ENCODE measurements at regions not wholly inside any gene's neighbourhood (a gene's known extent, or its start where the extent isn't known, plus 50 kb on each side); places are given as distances from the start of the nearest gene placed in this dataset.

DNA sequence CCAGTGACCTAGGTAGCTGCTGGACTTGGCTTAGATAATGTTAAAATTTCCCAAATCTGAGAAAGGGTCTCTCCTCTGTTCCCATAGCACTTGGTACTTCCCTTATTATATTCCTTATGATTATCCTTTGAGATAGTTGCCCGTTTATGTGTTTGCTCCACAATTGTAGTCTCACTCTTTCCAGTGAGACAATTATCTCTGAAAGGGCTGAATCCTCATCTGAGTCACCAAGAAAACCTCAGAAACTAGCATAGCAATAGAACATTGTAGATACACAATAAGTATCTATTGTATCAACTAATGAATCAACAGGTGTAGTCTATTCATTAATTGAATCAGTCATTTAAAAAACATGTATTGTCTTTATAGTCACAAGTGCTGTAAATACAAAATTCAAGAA lies 119.1 kb upstream of the FAR2 start:
- TF ChIP-seq, protein P1, sequence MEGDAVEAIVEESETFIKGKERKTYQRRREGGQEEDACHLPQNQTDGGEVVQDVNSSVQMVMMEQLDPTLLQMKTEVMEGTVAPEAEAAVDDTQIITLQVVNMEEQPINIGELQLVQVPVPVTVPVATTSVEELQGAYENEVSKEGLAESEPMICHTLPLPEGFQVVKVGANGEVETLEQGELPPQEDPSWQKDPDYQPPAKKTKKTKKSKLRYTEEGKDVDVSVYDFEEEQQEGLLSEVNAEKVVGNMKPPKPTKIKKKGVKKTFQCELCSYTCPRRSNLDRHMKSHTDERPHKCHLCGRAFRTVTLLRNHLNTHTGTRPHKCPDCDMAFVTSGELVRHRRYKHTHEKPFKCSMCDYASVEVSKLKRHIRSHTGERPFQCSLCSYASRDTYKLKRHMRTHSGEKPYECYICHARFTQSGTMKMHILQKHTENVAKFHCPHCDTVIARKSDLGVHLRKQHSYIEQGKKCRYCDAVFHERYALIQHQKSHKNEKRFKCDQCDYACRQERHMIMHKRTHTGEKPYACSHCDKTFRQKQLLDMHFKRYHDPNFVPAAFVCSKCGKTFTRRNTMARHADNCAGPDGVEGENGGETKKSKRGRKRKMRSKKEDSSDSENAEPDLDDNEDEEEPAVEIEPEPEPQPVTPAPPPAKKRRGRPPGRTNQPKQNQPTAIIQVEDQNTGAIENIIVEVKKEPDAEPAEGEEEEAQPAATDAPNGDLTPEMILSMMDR (IDR thresholded peaks at IDR 0.05), result no peak
- no peaks in the 10 kb centered on the region for H3K9me3 Mint-ChIP-seq (ENCODE audit: unreplicated experiment)
- no peak overlapping the region for H3K27ac Mint-ChIP-seq (ENCODE audit: unreplicated experiment)
- DNase-seq (ENCODE audit: extremely low spot score, unreplicated experiment), result no peak
- no peak overlapping the region for H3K4me3 Mint-ChIP-seq (ENCODE audit: unreplicated experiment)
- no peaks in the 10 kb centered on the region for H3K36me3 Mint-ChIP-seq (ENCODE audit: unreplicated experiment)
- H3K27me3 Mint-ChIP-seq (ENCODE audit: unreplicated experiment), result peaks cover 2% of the 10 kb centered on the region
- no peaks in the 10 kb centered on the region for H3K4me1 Mint-ChIP-seq (ENCODE audit: unreplicated experiment)

DNA sequence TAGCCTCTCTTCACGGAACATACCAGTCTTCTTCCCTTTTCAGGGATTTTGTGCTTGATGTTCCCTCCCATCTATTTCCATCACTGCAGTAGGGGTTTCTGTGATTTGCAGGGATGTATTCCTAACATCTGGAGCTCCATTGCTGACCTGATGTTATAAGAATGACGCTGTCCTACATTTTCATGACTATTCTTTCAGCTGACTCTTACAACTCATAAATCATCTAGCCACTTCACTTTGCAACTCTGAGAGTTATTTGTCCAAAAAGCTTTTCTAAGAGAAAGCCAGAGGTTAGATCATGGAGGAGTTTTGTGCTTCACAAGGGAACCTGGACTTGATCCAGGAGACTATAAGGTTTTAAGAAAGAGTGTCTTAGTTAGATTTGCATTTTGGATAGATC lies 116.6 kb upstream of the FAR2 start:
- H3K27me3 Mint-ChIP-seq (ENCODE audit: unreplicated experiment), result peaks cover 2% of the 10 kb centered on the region
- no peak overlapping the region for H3K27ac Mint-ChIP-seq (ENCODE audit: unreplicated experiment)
- no peaks in the 10 kb centered on the region for H3K36me3 Mint-ChIP-seq (ENCODE audit: unreplicated experiment)
- no peak for DNase-seq (ENCODE audit: extremely low spot score, unreplicated experiment)
- no peaks in the 10 kb centered on the region for H3K9me3 Mint-ChIP-seq (ENCODE audit: unreplicated experiment)
- no peaks in the 10 kb centered on the region for H3K4me1 Mint-ChIP-seq (ENCODE audit: unreplicated experiment)
- H3K4me3 Mint-ChIP-seq (ENCODE audit: unreplicated experiment), result no peak overlapping the region
- TF ChIP-seq, protein P1 (IDR thresholded peaks at IDR 0.05), result no peak

DNA sequence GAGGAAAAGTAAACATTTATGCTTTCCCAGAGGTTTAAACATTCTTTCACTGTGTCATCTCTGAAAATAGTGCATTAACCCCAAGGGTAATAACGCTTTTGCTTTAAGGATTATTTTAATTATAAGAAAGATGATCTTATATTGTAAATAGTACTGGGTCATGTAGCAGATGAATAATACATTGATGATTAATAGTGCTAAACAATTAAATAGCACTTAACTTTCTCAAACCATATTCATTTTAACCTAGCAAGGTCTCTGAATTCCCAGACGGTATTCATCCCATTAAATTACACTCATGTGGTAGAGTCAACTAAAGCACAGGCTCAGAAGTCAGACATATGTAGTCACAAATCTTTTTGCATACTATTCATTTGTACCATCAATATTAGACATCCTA lies 115.6 kb upstream of the FAR2 start:
- H3K4me1 Mint-ChIP-seq (ENCODE audit: unreplicated experiment), result peaks cover under 1% of the 10 kb centered on the region
- no peak overlapping the region for H3K27ac Mint-ChIP-seq (ENCODE audit: unreplicated experiment)
- H3K4me3 Mint-ChIP-seq (ENCODE audit: unreplicated experiment), result no peak overlapping the region
- TF ChIP-seq, protein P1 (IDR thresholded peaks at IDR 0.05), result no peak
- no peak for DNase-seq (ENCODE audit: extremely low spot score, unreplicated experiment)
- H3K36me3 Mint-ChIP-seq (ENCODE audit: unreplicated experiment), result no peaks in the 10 kb centered on the region
- H3K27me3 Mint-ChIP-seq (ENCODE audit: unreplicated experiment), result peaks cover 2% of the 10 kb centered on the region
- no peaks in the 10 kb centered on the region for H3K9me3 Mint-ChIP-seq (ENCODE audit: unreplicated experiment)

DNA sequence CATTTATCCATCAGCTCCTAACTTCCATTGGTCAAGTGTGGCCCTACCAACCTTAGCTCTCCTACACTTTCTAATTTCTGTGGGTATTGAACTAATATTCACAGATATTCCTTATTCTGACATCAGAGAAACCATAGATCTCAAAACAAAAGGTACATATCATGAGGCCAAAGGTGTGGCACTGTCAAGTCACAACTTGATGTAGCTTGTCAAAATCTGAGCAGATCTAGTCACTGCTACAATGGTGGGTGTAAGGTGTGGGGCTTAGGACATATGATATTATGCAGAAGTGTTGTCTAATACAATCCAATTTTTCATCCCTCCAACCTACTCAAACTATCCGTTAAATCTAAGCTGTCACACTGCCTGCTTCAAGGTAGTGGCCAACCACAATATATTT lies 114.0 kb upstream of the FAR2 start:
- no peaks in the 10 kb centered on the region for H3K36me3 Mint-ChIP-seq (ENCODE audit: unreplicated experiment)
- no peak for DNase-seq (ENCODE audit: extremely low spot score, unreplicated experiment)
- peaks cover 11% of the 10 kb centered on the region for H3K4me1 Mint-ChIP-seq (ENCODE audit: unreplicated experiment)
- H3K4me3 Mint-ChIP-seq (ENCODE audit: unreplicated experiment), result no peak overlapping the region
- no peak overlapping the region for H3K27ac Mint-ChIP-seq (ENCODE audit: unreplicated experiment)
- H3K9me3 Mint-ChIP-seq (ENCODE audit: unreplicated experiment), result no peaks in the 10 kb centered on the region
- TF ChIP-seq, protein P1 (IDR thresholded peaks at IDR 0.05), result no peak
- peaks cover 2% of the 10 kb centered on the region for H3K27me3 Mint-ChIP-seq (ENCODE audit: unreplicated experiment)

DNA sequence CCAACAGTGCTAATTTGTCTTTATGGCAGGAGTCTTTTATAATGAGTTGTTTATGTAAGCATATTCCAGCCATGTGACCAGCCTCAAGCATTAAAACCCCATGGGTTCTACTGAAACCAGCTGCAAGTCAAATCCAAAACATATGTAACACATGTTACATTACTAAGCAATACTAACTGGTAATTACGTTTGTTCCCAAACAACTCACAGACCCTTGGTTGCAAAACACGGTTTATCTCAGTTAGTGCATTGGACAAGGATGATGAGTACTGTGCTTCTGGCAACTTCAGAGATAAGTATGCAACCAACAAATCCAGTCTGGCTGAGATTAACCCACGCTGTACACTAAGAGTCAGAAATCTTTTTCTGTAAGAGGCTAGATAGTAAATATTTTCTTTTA lies 110.1 kb upstream of the FAR2 start:
- Mint-ChIP-seq H3K4me1 (ENCODE audit: unreplicated experiment) (peaks cover 35% of the 10 kb centered on the region), H3K27ac (ENCODE audit: unreplicated experiment) (peak overlapping the region; percentile 68), H3K4me3 (ENCODE audit: unreplicated experiment) (no peak overlapping the region), H3K9me3 (ENCODE audit: unreplicated experiment) (no peaks in the 10 kb centered on the region), H3K36me3 (ENCODE audit: unreplicated experiment) (no peaks in the 10 kb centered on the region), H3K27me3 (ENCODE audit: unreplicated experiment) (no peaks in the 10 kb centered on the region)
- no peak for DNase-seq (ENCODE audit: extremely low spot score, unreplicated experiment)
- TF ChIP-seq, protein P1 (IDR thresholded peaks at IDR 0.05), result no peak

All from osteocyte (in vitro differentiated cells).